ENCODE measurements at regions not wholly inside any gene's neighbourhood (a gene's known extent, or its start where the extent isn't known, plus 50 kb on each side); places are given as distances from the start of the nearest gene placed in this dataset.

DNA sequence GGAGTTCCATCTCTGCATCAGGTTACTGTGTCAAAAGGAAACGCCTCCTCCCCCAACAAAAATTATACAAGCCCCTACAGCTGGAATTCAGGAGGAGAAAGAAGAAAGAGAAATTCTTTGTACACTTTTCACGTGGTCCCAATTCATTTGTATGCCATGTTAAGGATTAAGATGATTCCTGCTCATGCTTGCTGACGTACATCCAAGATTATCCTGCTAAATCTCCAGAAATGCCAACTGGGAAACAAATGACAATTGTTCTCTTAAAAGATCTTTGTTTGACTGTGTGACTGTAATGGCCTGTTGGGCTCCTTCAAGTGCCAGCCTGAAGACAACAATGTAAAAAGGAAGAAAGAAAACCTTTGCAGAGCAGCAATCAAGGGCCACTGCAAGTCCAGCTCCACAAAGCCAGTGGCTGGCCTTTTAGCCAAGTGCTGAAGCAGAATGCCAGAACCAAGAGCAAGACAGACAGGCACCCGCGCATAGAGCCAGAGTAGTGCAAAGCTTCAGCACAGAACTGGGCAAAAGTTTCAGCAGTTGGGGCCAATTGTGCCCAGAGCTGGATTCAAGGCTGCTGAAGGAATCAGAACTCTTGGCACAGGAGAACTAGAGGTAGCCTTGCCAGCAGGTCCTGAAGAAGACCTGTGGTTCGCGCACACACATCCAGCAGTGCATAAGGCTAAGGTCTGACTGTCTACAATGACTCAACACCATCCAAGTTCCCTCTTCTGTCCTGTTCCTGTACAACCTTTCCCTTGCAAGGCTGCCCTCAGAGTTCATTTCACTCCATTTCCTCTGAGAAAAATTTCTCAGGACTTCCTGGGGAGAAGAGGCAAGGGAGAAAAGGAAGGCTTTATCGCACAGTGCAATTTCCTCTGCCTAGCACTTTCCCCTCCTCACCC lies 209.7 kb upstream of the BMP4 start:
- Histone ChIP-seq H3K9ac (ENCODE audit: low read depth, low read length) (no peak overlapping the region), H2AFZ (replicated peaks; ENCODE audit: low read length, poor library complexity) (no peak overlapping the region), H2BK5ac (ENCODE audit: low read depth, low read length, poor library complexity, severe bottlenecking) (no peak overlapping the region), H3K4ac (ENCODE audit: low read depth, low read length) (no peak overlapping the region), H2BK15ac (ENCODE audit: low read depth, low read length) (no peak overlapping the region), H3K4me1 (ENCODE audit: control insufficient read depth, insufficient read depth, low read length) (no peaks in the 10 kb centered on the region), H3K27me3 (ENCODE audit: control insufficient read depth, insufficient read depth, low read length) (peaks cover 16% of the 10 kb centered on the region), H3K79me1 (ENCODE audit: low read depth in 1 of 2, low read length in 2 of 2) (no peaks in the 10 kb centered on the region), H4K8ac (ENCODE audit: low read depth in 2 of 2, low read length in 2 of 2) (no peak overlapping the region), H2BK20ac (ENCODE audit: low read depth, low read length) (no peak overlapping the region), H3K36me3 (ENCODE audit: control insufficient read depth, insufficient read depth, low read length) (no peaks in the 10 kb centered on the region), H3K4me3 (ENCODE audit: insufficient read depth, low read depth, low read length) (no peak overlapping the region), H2AK5ac (ENCODE audit: low read depth, low read length) (no peak overlapping the region), H4K20me1 (ENCODE audit: insufficient read depth, low read length) (no peaks in the 10 kb centered on the region), H3K9me1 (ENCODE audit: insufficient read depth, low read length) (no peaks in the 10 kb centered on the region), H3K4me2 (ENCODE audit: low read depth, low read length) (no peak overlapping the region), H3K9me3 (ENCODE audit: control insufficient read depth, insufficient read depth, low read length) (no peaks in the 10 kb centered on the region), H4K91ac (ENCODE audit: insufficient read depth, low read depth, low read length) (no peak overlapping the region), H4K5ac (ENCODE audit: low read depth, low read length) (no peak overlapping the region), H2AK9ac (replicated peaks; ENCODE audit: low read depth, low read length, poor library complexity) (no peak overlapping the region), H3K18ac (ENCODE audit: low read depth, low read length) (no peak overlapping the region), H3K27ac (ENCODE audit: insufficient read depth, low read length) (no peak overlapping the region), H2BK120ac (ENCODE audit: low read depth, low read length) (no peak overlapping the region), H3K56ac (ENCODE audit: extremely low read depth, insufficient read depth, low read length) (no peak overlapping the region), H3K14ac (replicated peaks; ENCODE audit: low read depth, low read length) (no peak overlapping the region), H3K23ac (ENCODE audit: low read depth, low read length) (no peak overlapping the region)
- no TSS peak for BruUV-seq (replicated peaks)
- in situ Hi-C loops (cut with MboI; ENCODE audit: low sequenced_read_pairs) (no loop called here), dilution Hi-C loops (cut with HindIII; ENCODE audit: low sequenced_read_pairs, unreplicated experiment) (no loop called here), intact Hi-C loops (cut with micrococcal nuclease) (no loop called here)
- 100% methylated on average over 2 of the region's 8 CpGs; no CpG with 5 or more reads in 1 of the 2 experiments for whole genome bisulfite sequencing, 2 experiments (ENCODE audit: extremely low coverage in 2 of 2, insufficient read length in 1 of 2)
- TF ChIP-seq, protein P1, sequence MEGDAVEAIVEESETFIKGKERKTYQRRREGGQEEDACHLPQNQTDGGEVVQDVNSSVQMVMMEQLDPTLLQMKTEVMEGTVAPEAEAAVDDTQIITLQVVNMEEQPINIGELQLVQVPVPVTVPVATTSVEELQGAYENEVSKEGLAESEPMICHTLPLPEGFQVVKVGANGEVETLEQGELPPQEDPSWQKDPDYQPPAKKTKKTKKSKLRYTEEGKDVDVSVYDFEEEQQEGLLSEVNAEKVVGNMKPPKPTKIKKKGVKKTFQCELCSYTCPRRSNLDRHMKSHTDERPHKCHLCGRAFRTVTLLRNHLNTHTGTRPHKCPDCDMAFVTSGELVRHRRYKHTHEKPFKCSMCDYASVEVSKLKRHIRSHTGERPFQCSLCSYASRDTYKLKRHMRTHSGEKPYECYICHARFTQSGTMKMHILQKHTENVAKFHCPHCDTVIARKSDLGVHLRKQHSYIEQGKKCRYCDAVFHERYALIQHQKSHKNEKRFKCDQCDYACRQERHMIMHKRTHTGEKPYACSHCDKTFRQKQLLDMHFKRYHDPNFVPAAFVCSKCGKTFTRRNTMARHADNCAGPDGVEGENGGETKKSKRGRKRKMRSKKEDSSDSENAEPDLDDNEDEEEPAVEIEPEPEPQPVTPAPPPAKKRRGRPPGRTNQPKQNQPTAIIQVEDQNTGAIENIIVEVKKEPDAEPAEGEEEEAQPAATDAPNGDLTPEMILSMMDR (conservative IDR thresholded peaks at IDR 0.05; ENCODE audit: low read depth, low read length), result no peak
- TF ChIP-seq RFX5 (IDR thresholded peaks at IDR 0.05; ENCODE audit: low read depth, low read length), result no peak
- no peak for TF ChIP-seq CEBPB (IDR thresholded peaks at IDR 0.05; ENCODE audit: low read depth, low read length)
- TF ChIP-seq, protein P2, sequence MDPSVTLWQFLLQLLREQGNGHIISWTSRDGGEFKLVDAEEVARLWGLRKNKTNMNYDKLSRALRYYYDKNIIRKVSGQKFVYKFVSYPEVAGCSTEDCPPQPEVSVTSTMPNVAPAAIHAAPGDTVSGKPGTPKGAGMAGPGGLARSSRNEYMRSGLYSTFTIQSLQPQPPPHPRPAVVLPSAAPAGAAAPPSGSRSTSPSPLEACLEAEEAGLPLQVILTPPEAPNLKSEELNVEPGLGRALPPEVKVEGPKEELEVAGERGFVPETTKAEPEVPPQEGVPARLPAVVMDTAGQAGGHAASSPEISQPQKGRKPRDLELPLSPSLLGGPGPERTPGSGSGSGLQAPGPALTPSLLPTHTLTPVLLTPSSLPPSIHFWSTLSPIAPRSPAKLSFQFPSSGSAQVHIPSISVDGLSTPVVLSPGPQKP (IDR thresholded peaks at IDR 0.05; ENCODE audit: borderline replicate concordance, low read depth, low read length), result no peak
- no peak for TF ChIP-seq RAD21 (IDR thresholded peaks at IDR 0.05; ENCODE audit: low read length)
- TF ChIP-seq MAFK (IDR thresholded peaks at IDR 0.05; ENCODE audit: low read depth, low read length), result no peak
- TF ChIP-seq CHD1 (IDR thresholded peaks at IDR 0.05; ENCODE audit: low read depth, low read length), result no peak
- TF ChIP-seq, protein P3, sequence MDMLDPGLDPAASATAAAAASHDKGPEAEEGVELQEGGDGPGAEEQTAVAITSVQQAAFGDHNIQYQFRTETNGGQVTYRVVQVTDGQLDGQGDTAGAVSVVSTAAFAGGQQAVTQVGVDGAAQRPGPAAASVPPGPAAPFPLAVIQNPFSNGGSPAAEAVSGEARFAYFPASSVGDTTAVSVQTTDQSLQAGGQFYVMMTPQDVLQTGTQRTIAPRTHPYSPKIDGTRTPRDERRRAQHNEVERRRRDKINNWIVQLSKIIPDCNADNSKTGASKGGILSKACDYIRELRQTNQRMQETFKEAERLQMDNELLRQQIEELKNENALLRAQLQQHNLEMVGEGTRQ (IDR thresholded peaks at IDR 0.05; ENCODE audit: low read depth, low read length), result no peak
- TF ChIP-seq RCOR1 (IDR thresholded peaks at IDR 0.05; ENCODE audit: insufficient replicate concordance, low read length), result no peak
- TF ChIP-seq FOS (IDR thresholded peaks at IDR 0.05; ENCODE audit: low read depth, low read length), result no peak
- TF ChIP-seq BHLHE40 (IDR thresholded peaks at IDR 0.05; ENCODE audit: low read depth, low read length), result no peak
- TF ChIP-seq POLR2A (IDR thresholded peaks at IDR 0.05; ENCODE audit: low read depth, low read length), result no peak
- TF ChIP-seq MXI1 (IDR thresholded peaks at IDR 0.05; ENCODE audit: borderline replicate concordance, low read depth, low read length), result no peak
- no peak for TF ChIP-seq MAZ (IDR thresholded peaks at IDR 0.05; ENCODE audit: borderline replicate concordance, low read depth, low read length)
- CTCF ChIA-PET, result no interaction called here
- no peak for ATAC-seq (ENCODE audit: low read depth)
- DNase-seq, result no peak
- POLR2A ChIA-PET (ENCODE audit: unreplicated experiment), result interaction anchor here (0.6 kb wide), 1 partner anchor 358 kb away, joined by 3 read pairs; no protein-coding TSS in a partner anchor
